ENCODE measurements at regions not wholly inside any gene's neighbourhood (a gene's known extent, or its start where the extent isn't known, plus 50 kb on each side); places are given as distances from the start of the nearest gene placed in this dataset.

- no peak for DNase-seq (ENCODE audit: low read depth in 2 of 3, low spot score in 2 of 3)
These were observed 63.0 kb downstream of the INSIG1 start for GRCh38 chr7:155360495-155361345.

- DNase-seq (ENCODE audit: low read depth in 2 of 3, low spot score in 2 of 3) = no peak
These were observed 63.6 kb downstream of the INSIG1 start for GRCh38 chr7:155361346-155361680.

GRCh38 chr7:155361947-155362346, 64.3 kb downstream of the INSIG1 start:
- DNase-seq (ENCODE audit: low read depth in 2 of 3, low spot score in 2 of 3) = no peak

- no peak for DNase-seq (ENCODE audit: low read depth in 2 of 3, low spot score in 2 of 3)
These were observed 64.9 kb downstream of the INSIG1 start for GRCh38 chr7:155362380-155363145.

- DNase-seq (ENCODE audit: low read depth in 2 of 3, low spot score in 2 of 3) = no peak
These were observed 65.5 kb downstream of the INSIG1 start for GRCh38 chr7:155363146-155363539.

GRCh38 chr7:155363852-155364600, 66.3 kb downstream of the INSIG1 start:
- no peak for DNase-seq (ENCODE audit: low read depth in 2 of 3, low spot score in 2 of 3)

GRCh38 chr7:155365146-155365874, 67.6 kb downstream of the INSIG1 start:
- no peak for DNase-seq (ENCODE audit: low read depth in 2 of 3, low spot score in 2 of 3)

- no peak for DNase-seq (ENCODE audit: low read depth in 2 of 3, low spot score in 2 of 3)
These were observed 71.4 kb downstream of the INSIG1 start for GRCh38 chr7:155368894-155369600.

GRCh38 chr7:155369766-155370165, 72.1 kb downstream of the INSIG1 start:
- DNase-seq (ENCODE audit: low read depth in 2 of 3, low spot score in 2 of 3) = no peak

GRCh38 chr7:155371331-155371883, 73.7 kb downstream of the INSIG1 start:
- no peak for DNase-seq (ENCODE audit: low read depth in 2 of 3, low spot score in 2 of 3)

- no peak for DNase-seq (ENCODE audit: low read depth in 2 of 3, low spot score in 2 of 3)
These were observed 74.5 kb downstream of the INSIG1 start for GRCh38 chr7:155371884-155372781.

GRCh38 chr7:155372782-155373358, 75.2 kb downstream of the INSIG1 start:
- DNase-seq (ENCODE audit: low read depth in 2 of 3, low spot score in 2 of 3) = no peak

- no peak for DNase-seq (ENCODE audit: low read depth in 2 of 3, low spot score in 2 of 3)
These were observed 75.9 kb downstream of the INSIG1 start for GRCh38 chr7:155373359-155374273.

- DNase-seq (ENCODE audit: low read depth in 2 of 3, low spot score in 2 of 3) = no peak
These were observed 76.9 kb downstream of the INSIG1 start for GRCh38 chr7:155374276-155375252.

- no peak for DNase-seq (ENCODE audit: low read depth in 2 of 3, low spot score in 2 of 3)
These were observed 77.9 kb downstream of the INSIG1 start for GRCh38 chr7:155375337-155376277.

Measured in activated CD8-positive, alpha-beta memory T cell treated with anti-CD3 and anti-CD28 coated beads for 48 hours (primary cell).